ENCODE measurements at regions not wholly inside any gene's neighbourhood (a gene's known extent, or its start where the extent isn't known, plus 50 kb on each side); places are given as distances from the start of the nearest gene placed in this dataset.

DNA sequence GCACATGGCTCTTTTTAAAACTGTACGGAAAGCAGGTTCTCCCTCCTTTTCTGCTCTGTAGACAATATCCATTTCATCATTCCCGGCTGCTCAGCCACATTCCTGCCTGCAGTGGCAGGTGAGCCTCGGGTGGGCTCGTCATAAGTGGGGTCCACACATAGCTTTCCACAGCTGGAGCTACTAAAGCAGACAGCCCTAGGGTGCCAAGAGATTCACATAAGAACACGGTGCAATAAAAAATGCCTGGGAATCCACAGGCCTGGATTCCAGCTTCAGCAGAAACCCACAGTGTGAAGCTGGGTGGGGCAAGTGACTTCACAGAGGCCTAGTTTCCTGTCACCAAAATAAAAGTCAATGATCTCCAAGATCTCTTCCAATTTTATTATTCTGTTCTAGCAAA is 96.4 kb downstream of the MIS18A start:
- DNase-seq = no peak

DNA sequence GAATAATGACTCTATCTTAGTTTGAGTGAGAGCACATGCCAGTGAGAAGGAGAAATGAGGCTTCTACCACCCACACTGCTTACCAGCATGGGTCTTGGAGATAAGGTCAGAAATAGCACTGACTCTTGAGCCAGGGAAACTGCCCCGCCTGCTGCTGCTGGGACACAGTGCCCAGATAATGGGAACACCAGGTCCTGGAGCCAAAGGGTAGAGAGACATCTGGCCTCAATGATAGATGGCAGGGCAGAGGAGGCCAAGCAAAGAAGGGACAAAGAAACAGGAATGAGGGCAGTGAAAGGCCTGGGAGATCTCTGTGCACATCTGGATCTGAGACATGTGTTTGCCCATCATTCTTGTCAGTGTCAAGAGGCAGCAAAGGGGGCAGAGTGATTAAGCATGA is 97.4 kb downstream of the MIS18A start:
- no peak for DNase-seq

DNA sequence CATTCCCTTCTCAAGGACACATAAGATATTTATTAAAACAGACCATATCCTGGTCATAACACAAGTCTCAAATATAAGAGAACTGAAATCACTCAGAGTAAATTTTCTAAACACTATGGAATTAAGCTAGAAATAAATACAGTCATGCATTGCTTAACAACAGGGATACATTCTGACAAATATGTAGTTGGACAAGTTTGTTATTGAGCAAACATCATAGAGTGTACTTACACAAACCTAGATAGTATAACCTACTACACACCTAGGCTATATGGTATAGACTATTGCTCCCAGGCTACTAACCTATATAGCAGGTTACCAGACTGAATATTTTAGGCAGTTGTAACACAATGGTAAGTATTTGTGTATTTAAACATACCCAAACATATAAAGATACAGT is 104.0 kb downstream of the MIS18A start:
- DNase-seq = no peak

DNA sequence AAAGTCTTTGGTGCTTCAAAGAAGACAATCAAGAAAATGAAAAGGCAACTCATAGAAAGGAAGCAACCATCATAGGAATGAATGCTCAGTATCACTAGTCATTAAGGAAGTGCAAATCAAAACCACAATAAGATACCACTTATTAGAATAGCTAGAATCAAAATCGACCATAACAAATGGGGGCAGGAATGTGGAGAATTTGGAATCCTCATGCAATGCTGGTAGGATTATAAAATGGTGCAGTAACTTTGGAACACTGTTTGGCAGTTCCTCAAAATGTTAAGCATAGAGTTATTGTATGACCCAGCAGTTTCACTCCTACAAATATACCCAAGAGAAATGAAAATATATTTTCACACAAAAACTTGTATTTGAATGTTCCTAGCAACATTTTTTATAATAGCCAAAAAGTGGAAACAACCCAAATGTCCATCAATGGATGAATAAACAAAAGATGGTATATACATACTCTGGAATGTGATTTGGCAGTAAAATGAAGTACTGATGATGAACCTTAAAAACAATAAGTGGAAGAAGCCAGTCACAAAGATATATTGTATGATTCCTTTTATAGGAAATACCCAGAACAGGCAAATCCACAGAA is 105.6 kb downstream of the MIS18A start:
- no peak for DNase-seq

DNA sequence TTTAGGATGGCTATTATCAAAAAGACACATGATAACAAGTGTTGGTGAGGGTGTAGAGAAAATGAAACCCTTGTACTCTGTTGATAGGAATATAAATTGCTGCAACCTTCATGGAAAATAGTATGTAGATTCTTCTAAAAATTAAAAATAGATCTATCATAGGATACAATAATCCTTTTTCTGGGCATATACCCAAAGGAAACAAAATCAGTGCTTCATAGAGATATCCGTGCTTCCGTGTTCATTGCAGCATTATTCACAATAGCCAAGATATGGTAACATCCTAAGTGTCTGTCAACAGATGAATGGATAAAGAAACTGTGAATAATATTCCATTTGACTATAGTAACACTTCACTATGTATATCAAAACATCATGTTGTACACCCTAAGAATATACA is 106.7 kb downstream of the MIS18A start:
- no peak for DNase-seq

DNA sequence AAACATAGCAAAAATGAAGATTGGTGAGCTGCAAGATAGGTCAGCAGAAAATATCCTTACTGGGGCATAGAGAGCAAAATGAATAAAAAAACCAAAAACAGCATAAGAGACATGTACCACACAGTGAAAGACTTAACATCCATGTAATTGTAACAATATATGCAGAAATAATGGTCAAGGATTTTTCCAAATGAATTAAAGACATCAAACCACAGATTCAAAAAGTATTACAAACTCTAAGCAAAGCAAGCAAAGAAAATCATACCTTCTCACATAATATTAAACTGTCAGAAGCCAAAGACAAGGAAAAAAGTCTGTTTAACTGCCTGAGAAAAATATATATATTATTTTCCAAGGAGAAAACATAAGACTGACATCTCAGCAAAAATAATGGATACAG is 111.3 kb downstream of the MIS18A start:
- DNase-seq = no peak

DNA sequence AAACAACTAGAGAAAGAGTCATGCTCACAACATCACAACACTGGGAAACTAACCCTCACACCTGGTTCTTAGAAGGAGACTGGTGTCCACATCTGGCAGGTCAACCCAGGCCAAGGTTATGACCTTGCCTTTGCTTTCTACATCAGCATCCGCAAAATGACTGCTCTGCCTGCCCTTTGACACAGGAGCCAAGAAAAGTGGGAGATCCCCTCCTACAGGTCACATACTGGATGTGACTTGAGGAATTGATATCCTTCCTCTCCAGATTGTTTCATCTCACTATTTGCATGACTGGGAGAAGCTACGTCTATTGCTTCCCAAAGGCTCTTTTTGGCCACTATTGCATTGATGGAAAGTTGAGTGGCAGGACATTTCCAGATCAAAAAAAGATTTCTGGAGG is 115.5 kb downstream of the MIS18A start:
- DNase-seq = no peak

DNA sequence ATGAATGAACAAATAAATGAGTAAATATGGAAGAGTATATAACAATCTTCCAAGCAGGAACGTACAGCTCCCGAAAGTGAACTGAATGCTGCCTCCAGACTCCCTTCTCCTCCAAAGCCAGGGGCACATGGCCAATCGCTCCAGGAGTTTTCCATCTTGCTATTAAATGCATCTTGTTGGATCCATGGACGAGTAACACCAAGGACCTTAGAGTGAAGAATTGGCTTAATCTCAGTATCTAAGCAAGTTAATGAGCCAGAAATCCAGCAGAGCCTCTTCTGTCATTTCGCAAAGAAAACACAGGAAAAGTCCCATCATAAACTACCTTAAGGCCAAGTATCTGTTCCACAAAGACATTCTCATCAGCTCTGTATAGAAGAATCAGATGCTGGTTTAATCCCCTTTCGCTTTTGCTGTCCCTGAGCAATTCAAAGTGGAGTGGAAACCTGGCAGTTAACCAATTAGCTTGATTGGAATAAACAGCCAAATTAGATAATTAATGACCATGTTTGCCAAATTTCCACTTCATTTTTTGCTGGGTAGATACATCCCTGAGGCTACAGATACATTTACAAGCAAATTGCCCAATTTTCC is 116.0 kb downstream of the MIS18A start:
- DNase-seq = no peak

DNA sequence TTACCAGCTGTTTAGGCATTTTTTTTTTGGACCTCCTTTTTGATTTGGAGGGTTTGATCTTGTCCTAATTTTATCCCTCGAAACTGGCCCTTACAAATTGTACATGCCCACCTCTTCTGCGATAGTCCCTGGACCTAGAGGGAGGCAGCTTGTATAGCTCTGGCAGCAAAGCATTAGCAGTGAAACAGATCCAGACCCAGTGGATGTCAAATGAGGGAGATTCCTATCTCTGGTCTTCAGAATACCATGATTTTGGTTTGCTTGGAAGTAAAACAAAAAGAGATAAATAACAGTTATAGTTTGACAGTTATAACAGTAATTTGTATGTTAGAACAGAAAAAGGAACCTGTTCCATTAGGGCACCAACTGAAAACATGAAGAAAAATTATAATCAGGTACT is 123.6 kb downstream of the MIS18A start:
- no peak for DNase-seq

DNA sequence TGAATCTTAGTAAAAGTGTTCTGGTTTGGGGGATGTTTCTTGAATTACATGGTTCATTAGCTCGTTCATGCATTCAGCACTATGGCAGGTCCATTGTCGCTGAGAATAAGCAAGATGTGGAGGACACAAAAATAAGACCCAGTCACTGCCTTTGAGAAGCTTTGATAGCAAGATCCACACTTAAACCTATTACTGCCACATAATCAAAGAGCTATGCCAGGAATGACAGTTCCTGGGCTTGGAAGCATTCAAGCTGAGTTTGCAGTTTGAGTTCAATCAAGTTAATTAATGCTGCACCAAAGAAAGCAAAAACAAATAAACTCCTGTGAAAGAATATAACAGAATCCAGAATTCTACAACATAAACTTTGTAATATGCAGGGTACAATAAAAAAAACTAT is 131.8 kb downstream of the MIS18A start:
- no peak for DNase-seq

DNA sequence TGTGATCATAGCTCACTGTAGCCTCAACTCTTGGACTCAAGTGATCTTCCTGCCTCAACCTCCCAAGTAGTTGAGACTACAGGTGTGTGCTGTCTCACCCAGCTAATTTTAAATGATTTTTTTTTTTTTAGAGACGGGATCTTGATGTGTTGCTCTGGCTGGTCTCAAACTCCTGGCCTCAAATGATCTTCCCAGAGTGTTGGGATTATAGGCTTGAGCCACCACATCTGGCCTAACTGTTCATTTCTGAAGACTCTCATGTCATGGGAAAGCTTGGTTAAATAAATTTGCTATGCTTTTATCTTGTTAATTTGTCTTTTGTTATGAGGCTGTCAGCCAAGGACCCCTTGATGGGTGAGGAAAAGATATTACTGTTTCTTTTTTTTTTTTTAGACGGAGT is 134.0 kb downstream of the MIS18A start:
- DNase-seq = no peak

DNA sequence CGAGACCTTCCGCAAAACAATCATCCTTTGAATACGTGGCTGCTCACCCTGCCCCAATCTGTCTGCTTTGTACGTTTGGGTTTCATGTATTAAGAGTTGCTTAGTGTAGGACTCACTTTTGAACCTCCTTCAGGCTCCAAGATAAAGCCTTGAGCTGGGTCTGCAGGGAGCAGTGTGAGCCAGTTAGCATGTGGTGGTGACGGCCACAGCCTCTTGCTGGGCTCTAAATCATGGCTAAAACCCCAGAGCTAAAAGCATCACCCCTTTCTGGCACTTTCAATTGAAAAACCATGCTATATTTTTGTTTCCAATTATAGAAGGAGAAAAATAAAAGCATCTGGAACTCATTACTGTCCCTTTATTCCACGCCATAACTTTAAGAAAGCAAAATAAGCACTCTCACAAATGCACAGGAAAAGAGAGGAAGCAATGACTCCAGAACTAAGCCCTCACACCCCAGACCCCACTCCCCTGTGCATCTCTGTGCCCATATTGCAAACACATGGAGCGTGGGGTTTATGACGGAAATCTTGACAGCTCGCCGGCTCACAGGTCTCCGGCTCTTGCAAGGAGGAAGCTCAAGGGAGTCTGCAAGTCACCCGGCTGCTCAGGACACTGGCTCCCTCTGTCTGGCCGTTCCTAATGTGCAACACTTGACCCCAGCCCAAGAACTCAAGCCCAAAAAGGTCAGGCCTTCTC is 135.5 kb downstream of the MIS18A start:
- DNase-seq = no peak

DNA sequence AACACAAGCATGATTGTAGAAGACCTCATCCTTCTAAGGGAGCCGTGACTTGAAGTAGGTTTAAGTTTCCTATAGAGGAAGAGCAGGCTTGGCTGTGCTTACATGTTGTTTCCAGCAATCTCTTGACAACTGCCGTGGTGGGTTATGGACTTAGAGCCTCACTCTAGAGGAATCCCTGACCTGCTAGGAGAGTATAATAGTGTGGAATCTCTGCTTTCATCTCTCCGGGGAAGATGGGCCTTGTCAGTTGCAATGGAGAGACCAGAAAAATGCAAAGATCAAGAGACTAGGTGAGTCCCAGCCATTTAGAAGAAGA is 137.6 kb downstream of the MIS18A start:
- no peak for DNase-seq

DNA sequence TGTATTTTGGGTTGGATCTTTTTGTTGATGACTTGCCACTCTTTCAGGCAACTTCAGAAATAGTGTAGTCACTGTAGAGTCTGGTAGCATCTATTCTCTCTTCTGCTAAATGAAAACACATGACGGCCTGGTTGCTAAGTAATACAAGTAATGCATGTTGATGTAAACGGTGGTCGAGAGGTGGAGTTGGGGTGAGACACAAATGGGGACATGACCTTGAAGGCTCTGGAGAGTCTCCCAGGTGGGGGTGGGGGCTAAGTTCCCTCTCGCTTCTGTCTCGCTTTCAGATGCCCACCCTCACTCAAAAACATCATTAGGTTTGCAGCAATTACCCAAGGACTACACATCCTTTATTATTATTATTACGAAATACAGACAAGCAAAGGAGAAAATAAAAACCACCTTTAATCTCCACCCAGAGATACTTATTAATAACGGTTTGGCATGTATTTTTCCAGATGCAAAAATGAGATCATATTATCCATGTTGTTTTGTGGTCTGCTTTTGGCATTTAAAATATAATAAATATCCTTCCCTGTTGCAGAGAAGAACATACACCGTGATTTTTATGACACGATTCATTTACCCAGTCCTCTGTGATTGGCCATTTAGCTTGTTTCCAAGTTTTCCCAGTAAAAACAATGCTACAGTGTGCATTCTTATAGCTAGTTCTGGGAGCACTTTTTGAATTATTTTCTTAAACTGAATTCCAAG is 138.1 kb downstream of the MIS18A start:
- no peak for DNase-seq

DNA sequence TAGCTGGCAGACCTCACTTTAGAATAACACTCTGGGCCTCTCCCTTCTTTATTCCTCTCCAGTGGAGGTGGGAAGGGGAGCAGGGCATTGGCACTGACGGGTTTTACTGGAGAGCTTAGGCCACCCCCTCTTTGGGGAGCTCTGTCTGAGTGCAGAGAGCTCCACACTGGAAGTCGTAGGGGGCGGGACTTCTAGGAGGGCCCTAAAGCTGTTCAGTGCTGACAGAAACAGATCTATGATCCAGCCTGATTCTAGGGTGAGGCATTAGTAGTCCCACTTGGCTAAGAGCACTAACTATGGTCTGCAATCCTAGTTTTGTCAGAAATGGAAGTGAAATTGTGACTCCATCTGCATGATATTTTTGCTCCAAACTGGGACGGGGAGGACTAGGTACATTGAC is 138.7 kb downstream of the MIS18A start:
- DNase-seq = no peak

DNA sequence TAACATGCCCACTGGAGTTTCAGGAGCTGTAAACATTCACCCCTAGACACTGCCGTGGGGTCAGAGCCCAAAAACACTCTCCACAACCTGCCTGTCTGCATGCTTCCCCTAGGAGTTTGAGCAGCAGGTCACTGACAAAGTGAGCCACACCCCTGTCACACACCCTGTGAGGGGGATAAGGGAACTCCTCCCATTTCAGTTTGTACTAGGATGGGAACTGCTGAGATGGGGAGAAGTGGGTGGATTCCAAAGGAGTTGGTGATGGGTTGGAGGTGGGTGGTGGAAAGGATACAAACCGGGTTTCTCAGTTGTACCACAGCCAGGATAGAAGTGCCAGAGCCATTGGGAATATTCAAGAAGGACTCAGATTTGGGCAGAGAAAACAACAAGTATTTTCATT is 140.2 kb downstream of the MIS18A start:
- DNase-seq = no peak

DNA sequence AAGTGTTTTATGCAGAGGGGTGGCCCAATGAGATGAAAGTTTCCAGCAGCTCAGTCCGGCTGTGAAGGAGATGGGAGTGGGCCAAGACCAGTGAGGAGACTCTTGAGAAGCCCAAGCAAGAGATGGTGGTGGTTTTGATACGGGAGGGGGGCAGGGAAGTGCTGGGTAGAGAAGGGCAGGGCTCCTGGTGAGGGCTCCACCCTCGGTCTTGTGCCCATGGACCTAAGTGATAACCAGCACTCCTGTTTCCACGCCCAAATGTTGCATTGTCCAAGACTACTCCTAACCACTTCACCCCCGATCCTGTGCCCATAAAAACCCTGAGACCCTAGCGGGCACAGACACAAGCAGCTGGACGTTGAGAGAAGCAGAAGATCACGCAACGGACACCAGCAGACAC is 140.9 kb downstream of the MIS18A start:
- DNase-seq = no peak

DNA sequence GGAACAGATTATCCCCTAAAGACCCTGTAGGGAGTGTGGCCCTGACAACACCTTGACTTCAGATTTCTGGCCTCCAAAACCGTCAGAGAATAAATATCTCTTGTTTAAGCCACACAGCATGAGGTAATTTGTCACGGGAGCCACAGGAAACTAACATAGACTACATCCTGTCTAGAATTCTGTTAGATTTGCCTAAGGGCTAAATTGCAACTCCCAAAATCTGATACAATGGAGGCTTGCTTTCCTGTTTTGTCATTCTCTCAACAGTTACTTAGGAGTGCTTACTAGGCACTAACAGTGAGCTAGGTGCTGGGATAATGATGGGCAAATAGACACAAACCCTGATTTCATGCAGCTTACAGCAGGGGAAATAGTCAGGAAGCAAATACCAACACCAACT is 141.6 kb downstream of the MIS18A start:
- DNase-seq = no peak

DNA sequence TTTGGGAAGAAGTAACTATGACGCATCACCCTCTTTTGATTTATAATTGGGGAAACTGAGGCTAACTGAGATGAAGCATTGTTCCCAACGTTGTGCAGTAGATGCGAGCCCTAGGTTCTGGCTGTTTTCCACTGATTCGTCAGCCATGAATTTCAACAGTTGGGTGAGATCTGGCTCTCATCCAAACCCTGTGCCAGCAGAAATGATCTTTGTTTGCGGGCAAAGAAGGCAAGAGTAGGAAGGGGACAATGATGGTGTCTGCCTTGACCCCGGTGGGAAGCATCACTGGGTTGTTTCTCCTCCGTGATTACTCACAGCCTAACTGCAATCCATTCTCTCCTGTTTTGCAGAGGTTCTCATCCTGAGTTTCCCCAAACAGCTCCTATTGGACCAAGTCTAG is 142.3 kb downstream of the MIS18A start:
- DNase-seq = no peak

DNA sequence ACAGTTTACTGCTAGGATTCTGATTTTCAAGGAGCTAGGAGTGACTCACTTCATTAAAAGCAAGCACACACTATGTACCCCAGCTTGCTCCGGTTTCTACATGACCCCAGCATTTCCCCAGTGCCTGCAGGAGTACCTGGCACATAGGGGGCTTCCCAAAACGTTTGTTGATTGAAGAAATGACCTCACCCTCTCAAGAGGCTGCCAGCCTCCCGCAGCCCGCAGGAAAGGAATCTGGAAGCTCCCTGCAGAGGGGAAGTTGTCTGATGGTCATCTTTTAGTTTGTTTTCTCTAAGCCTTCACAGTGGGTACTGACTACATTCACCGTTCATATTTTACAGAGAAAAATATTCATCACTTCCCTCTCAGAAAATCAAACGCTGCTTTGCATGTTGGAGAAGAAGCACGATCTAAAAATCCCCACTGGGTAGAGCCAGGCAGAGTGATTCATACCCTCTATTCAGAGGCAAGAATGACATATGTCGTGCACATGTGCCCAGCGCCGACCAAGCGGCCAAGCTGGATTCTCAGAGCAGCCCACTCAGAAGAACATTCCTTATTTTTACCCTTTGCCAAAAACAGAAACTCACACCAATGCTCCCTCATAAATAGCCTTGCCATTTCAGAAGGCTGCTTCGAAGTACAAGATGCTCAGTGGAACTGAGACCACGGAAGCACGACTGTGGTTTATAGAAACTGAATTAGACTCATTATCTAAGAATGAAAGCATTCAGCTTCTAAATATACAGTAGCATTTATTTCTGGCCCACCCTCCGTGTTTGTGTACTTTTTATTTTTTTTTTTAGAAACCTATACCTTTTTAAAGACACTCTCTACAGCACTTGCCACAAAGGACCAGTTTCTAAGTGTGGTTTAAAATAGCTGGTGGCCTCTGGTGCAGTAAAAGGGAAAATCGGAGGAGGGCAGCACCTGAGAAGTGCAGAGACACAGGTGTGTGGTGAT is 143.2 kb downstream of the MIS18A start:
- DNase-seq = no peak

DNA sequence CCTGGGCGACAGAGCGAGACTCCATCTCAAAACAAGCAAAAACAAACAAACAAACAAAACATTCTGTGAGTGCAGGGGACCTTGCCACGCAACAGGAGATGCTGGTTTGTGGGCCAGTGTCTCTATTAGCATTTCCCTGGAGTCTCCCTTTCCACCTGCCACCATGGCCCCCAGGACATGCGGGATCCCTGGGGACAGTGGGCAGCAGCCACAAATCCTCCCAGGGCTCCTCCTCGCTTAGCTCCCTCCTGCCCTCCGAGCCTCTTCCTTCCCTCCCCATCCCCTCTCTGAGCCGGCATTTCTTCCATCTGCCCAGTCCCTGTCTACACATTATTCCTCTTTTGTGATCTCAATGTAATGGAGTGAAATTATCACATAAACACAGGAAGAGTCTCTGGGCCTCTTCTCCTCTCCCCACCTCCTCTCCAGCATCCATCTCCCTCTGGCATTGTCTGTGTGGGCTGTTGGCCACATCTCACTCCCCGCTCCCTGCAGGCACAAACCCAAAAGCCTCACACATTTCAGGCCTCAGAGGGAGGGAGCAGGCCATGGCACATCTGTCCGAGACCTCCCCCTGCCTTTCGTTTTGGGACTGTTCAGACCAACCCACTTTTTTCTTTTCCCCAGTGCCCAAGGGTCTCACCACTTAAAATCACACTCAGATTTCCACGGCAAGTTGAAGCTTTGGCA is 144.3 kb downstream of the MIS18A start:
- DNase-seq = no peak

DNA sequence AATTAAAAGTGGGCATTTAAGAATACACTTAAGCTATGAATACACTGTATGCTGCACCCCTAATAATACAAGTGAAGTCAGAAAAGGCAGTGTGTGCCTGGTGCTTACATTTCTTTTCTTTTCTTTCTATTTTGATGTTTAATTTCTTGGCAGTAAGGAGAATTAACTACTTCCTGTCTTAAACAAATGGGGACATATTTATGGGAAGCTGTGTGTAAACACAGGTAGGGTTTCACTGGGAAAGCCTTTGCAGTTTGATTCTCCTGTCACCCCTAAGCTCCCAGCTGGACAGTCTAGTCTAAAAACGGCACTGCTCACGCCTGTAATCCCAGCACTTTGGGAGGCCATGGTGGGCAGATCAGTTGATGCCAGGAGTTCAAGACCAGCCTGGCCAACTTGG is 146.0 kb downstream of the MIS18A start:
- DNase-seq = no peak

DNA sequence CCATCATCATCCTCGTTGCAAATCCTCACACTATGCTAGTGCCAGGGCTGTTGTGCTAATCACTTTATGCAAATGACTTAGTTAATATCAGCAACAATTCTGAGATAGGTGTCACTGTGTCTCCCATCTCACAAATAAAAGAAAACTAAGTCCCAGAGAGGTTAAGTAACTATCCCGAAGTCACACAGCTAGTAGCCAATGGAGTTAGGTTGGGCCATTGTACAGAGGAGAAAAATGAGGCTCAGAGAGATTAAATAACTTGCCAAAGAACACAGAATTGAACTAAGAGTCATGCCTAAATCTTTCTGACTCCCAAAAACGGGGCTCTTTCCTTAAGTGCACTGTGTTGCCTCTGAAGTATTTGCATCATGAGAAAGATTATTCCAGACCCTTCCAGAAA is 146.4 kb downstream of the MIS18A start:
- DNase-seq = no peak
